ENCODE measurements at regions not wholly inside any gene's neighbourhood (a gene's known extent, or its start where the extent isn't known, plus 50 kb on each side); places are given as distances from the start of the nearest gene placed in this dataset.

DNA sequence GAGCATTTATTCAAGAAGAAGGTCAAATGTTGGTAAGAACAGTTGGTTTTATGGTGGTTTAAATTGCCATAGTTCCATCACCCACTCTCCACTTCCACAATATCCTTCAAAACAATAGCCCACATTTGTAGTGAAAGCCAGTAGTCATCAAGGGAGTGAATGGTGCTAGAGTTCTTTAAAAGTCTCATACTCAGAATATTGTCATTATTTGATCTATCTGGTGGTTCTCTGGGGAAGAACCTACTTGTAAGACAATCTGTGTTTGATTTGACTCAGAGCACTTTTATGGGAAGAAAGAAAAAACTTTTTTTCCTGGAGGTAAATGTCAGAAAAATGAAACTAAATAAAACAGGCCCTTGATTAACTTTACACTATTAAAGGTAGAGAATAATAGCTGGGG is 893.8 kb downstream of the QKI start:
- TF ChIP-seq, protein P1, sequence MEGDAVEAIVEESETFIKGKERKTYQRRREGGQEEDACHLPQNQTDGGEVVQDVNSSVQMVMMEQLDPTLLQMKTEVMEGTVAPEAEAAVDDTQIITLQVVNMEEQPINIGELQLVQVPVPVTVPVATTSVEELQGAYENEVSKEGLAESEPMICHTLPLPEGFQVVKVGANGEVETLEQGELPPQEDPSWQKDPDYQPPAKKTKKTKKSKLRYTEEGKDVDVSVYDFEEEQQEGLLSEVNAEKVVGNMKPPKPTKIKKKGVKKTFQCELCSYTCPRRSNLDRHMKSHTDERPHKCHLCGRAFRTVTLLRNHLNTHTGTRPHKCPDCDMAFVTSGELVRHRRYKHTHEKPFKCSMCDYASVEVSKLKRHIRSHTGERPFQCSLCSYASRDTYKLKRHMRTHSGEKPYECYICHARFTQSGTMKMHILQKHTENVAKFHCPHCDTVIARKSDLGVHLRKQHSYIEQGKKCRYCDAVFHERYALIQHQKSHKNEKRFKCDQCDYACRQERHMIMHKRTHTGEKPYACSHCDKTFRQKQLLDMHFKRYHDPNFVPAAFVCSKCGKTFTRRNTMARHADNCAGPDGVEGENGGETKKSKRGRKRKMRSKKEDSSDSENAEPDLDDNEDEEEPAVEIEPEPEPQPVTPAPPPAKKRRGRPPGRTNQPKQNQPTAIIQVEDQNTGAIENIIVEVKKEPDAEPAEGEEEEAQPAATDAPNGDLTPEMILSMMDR (optimal IDR thresholded peaks at IDR 0.05 in 1 of 3, IDR thresholded peaks at IDR 0.05 in 1 of 3, conservative IDR thresholded peaks at IDR 0.05 in 1 of 3; ENCODE audit: extremely low read depth in 1 of 3, insufficient read depth in 2 of 3, low read length in 3 of 3), result no peak
- TF ChIP-seq EZH2 (IDR thresholded peaks at IDR 0.05; ENCODE audit: low read length), result no peak

All from keratinocyte (primary cell).